Hepatocyte (in vitro differentiated cells): ENCODE measurements at regions not wholly inside any gene's neighbourhood (a gene's known extent, or its start where the extent isn't known, plus 50 kb on each side); places are given as distances from the start of the nearest gene placed in this dataset.
"Not testable (repeated sequence)": the region's sequence is repeated elsewhere in the genome, so short reads cannot be mapped to it uniquely, and the experiment has no call there.

Experiments
- CTCF ChIP-seq: fragments of 200-600 bp; sonication (generic); IDR thresholded peaks from 2 replicates; pipeline ENCODE4 v1.5.1; 2016; ENCODE audit warnings: antibody characterized with exemption, mild to moderate bottlenecking; ENCODE audit not compliant: poor library complexity
- EZH2 ChIP-seq: fragments of 200-600 bp; sonication (generic); IDR thresholded peaks from 2 replicates; pipeline ENCODE4 v1.6.1; 2016; ENCODE audit warnings: antibody characterized with exemption, mild to moderate bottlenecking, borderline replicate concordance

DNA sequence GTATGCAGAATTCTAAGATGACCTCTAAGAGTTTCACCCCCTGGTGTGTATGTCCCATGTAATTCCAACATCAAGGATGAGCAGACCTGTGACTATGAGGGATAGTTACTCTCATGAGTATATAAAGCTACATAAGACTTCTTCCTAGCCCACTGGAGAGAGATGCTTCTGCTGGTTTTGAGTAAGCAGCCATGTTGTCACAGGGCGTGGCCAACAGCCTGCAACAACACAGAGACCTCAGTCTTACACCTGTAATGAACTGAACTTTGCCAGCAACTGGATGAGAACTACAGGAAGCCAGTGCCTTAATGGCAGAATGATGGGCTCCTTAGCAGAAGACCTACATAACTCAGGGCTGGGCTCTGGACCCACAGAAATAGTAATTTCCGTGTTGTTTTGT is 120.9 kb downstream of the GOLGA6L6 start:
- not testable (repeated sequence) for TF ChIP-seq EZH2, CTCF
